ENCODE measurements at regions not wholly inside any gene's neighbourhood (a gene's known extent, or its start where the extent isn't known, plus 50 kb on each side); places are given as distances from the start of the nearest gene placed in this dataset.

- no peaks in the 10 kb centered on the region for H3K79me2 ChIP-seq (ENCODE audit: control insufficient read depth in 1 of 2, insufficient read depth in 2 of 2, low read length in 2 of 2)
- no peak overlapping the region for H2BK120ac ChIP-seq (replicated peaks; ENCODE audit: low read depth, low read length)
- no peak overlapping the region; a peak in 1 of 8 replicates for H3K4me3 ChIP-seq (ENCODE audit: extremely low read depth in 1 of 4, insufficient read depth in 2 of 4, low read depth in 3 of 4, low read length in 4 of 4)
- H2BK20ac ChIP-seq (ENCODE audit: low read length) = no peak overlapping the region
- H3K4ac ChIP-seq (replicated peaks; ENCODE audit: insufficient read length, low read depth, low read length) = no peak overlapping the region
- H4K91ac ChIP-seq (replicated peaks; ENCODE audit: insufficient read length, low read length) = no peak overlapping the region
- H4K20me1 ChIP-seq (replicated peaks in 1 of 2; ENCODE audit: control insufficient read depth in 1 of 2, insufficient read depth in 2 of 2, low read length in 2 of 2) = no peaks in the 10 kb centered on the region
- H3K27ac ChIP-seq (ENCODE audit: low read depth, low read length) = no peak overlapping the region
- no peaks in the 10 kb centered on the region for H3K79me1 ChIP-seq (ENCODE audit: low read depth, low read length)
- no peaks in the 10 kb centered on the region for H3K4me1 ChIP-seq (replicated peaks in 1 of 4; ENCODE audit: control insufficient read depth in 3 of 4, insufficient read depth in 4 of 4, low read length in 3 of 4)
- H3K36me3 ChIP-seq (ENCODE audit: control insufficient read depth in 2 of 4, insufficient read depth in 4 of 4, low read length in 3 of 4) = no peaks in the 10 kb centered on the region
- FAIRE-seq (no peak), DNase-seq (ENCODE audit: low read depth in 1 of 2, low spot score in 2 of 2) (no peak)
- ChIA-PET POLR2A (ENCODE audit: partially characterized antibody) (no interaction called here), CTCF (ENCODE audit: partially characterized antibody) (no interaction called here)
- WGBS, 2 experiments (ENCODE audit: extremely low coverage in 1 of 2, insufficient coverage in 1 of 2, insufficient read length in 1 of 2, insufficient replicate concordance in 2 of 2, low coverage in 1 of 2, low lambda C conversion rate in 2 of 2, missing lambda C conversion rate in 1 of 2) = 93% methylated on average over 3 of the region's 3 CpGs; no CpG with 5 or more reads in 1 of the 2 experiments
- H4K8ac ChIP-seq (ENCODE audit: extremely low read depth, insufficient read depth, low read length) = no peak overlapping the region
- no peak overlapping the region for H2BK5ac ChIP-seq (ENCODE audit: low read depth, low read length)
- 0 out of 2 replicates have a peak, but pooled peaks cover 2% of the 10 kb centered on the region for H3K23me2 ChIP-seq (ENCODE audit: low read depth, low read length)
- H3K27me3 ChIP-seq (replicated peaks in 1 of 4; ENCODE audit: control insufficient read depth in 3 of 4, extremely low read depth in 1 of 4, insufficient read depth in 3 of 4, low read length in 3 of 4) = no peaks in the 10 kb centered on the region
- H3K56ac ChIP-seq (replicated peaks; ENCODE audit: insufficient read length, low read depth, low read length) = no peak overlapping the region
- no peak overlapping the region for H3K14ac ChIP-seq (ENCODE audit: insufficient read length)
- no peaks in the 10 kb centered on the region; a peak in 2 of 4 replicates for H3K9me3 ChIP-seq (ENCODE audit: insufficient read depth in 2 of 2, low read depth in 1 of 2, low read length in 1 of 2)
- H2BK15ac ChIP-seq (ENCODE audit: low read length) = no peak overlapping the region
- no peak overlapping the region for H3K4me2 ChIP-seq (ENCODE audit: insufficient read depth in 1 of 2, low read depth in 2 of 2, low read length in 2 of 2)
- no peak overlapping the region for H3K23ac ChIP-seq (ENCODE audit: insufficient read length)
- no peak overlapping the region for H2AK5ac ChIP-seq (ENCODE audit: low read depth, low read length)
- no peak overlapping the region for H2AFZ ChIP-seq (ENCODE audit: low read length)
- no peak overlapping the region for H2BK12ac ChIP-seq (ENCODE audit: low read depth, low read length)
- H3K9ac ChIP-seq (replicated peaks in 1 of 4; ENCODE audit: extremely low read depth in 1 of 4, low read depth in 3 of 4, low read length in 3 of 4) = no peak overlapping the region
- H4K5ac ChIP-seq (ENCODE audit: insufficient read length, low read depth, low read length) = no peak overlapping the region
- H3K18ac ChIP-seq (ENCODE audit: extremely low read depth, low read length) = no peak overlapping the region
- TF ChIP-seq SIRT6 (IDR thresholded peaks at IDR 0.05; ENCODE audit: low read length) (no peak), USF2 (IDR thresholded peaks at IDR 0.05; ENCODE audit: low read length) (no peak), SP4 (IDR thresholded peaks at IDR 0.05; ENCODE audit: low read length) (no peak), KDM5A (IDR thresholded peaks at IDR 0.05; ENCODE audit: low read length) (no peak), BRCA1 (IDR thresholded peaks at IDR 0.05; ENCODE audit: low read depth, low read length) (no peak), SIX5 (IDR thresholded peaks at IDR 0.05; ENCODE audit: low read depth, low read length) (no peak), CTCF (IDR thresholded peaks at IDR 0.05; ENCODE audit: control extremely low read depth in 1 of 3, insufficient read depth in 1 of 3, low read depth in 1 of 3, low read length in 3 of 3) (no peak), BACH1 (IDR thresholded peaks at IDR 0.05; ENCODE audit: low read length) (no peak), POLR2A (IDR thresholded peaks at IDR 0.05; ENCODE audit: control extremely low read depth in 1 of 2, low read depth in 2 of 2, low read length in 2 of 2) (no peak), RNF2 (IDR thresholded peaks at IDR 0.05; ENCODE audit: borderline replicate concordance, low read depth, low read length, missing control alignments, poor library complexity, severe bottlenecking) (no peak), ZNF274 (IDR thresholded peaks at IDR 0.05; ENCODE audit: borderline replicate concordance, extremely low read depth, low read length) (no peak), TAF1 (IDR thresholded peaks at IDR 0.05; ENCODE audit: low read depth, low read length) (no peak), KDM1A (IDR thresholded peaks at IDR 0.05; ENCODE audit: borderline replicate concordance, low read length) (no peak)
Observed at GRCh38 chr7:81140775-81141174, 221.9 kb upstream of the SEMA3C start.
